GM12874 (cell line): ENCODE measurements at regions not wholly inside any gene's neighbourhood (a gene's known extent, or its start where the extent isn't known, plus 50 kb on each side); places are given as distances from the start of the nearest gene placed in this dataset.

ENCODE experiments used
- TF ChIP-seq, protein P1 (sequence below): IDR thresholded peaks from 2 replicates; pipeline ENCODE4 v1.5.1; 2011; ENCODE audit warnings: low read depth, mild to moderate bottlenecking, control low read depth, low read length, moderate library complexity; ENCODE audit not compliant: insufficient read depth

DNA sequence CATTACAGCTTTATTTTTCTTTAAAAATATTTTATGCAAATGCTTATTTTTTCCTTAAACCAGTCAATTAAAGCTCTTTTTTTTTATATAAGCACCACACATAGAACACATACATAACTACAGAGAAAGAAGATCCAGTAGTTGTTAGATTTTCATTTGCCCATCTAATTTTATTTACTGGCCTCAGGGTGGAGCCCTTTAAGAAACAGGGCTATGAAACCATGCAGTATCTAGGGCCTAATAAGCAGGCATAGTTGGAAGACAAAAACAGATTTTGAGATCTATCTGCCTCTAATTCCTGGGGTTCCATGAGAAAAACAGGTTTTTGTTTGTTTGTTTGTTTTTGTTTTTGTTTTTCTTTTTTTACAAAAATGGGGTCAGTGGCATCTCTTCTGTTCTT, 120.6 kb downstream of the BCHE start:
- TF ChIP-seq, protein P1, sequence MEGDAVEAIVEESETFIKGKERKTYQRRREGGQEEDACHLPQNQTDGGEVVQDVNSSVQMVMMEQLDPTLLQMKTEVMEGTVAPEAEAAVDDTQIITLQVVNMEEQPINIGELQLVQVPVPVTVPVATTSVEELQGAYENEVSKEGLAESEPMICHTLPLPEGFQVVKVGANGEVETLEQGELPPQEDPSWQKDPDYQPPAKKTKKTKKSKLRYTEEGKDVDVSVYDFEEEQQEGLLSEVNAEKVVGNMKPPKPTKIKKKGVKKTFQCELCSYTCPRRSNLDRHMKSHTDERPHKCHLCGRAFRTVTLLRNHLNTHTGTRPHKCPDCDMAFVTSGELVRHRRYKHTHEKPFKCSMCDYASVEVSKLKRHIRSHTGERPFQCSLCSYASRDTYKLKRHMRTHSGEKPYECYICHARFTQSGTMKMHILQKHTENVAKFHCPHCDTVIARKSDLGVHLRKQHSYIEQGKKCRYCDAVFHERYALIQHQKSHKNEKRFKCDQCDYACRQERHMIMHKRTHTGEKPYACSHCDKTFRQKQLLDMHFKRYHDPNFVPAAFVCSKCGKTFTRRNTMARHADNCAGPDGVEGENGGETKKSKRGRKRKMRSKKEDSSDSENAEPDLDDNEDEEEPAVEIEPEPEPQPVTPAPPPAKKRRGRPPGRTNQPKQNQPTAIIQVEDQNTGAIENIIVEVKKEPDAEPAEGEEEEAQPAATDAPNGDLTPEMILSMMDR: no peak

DNA sequence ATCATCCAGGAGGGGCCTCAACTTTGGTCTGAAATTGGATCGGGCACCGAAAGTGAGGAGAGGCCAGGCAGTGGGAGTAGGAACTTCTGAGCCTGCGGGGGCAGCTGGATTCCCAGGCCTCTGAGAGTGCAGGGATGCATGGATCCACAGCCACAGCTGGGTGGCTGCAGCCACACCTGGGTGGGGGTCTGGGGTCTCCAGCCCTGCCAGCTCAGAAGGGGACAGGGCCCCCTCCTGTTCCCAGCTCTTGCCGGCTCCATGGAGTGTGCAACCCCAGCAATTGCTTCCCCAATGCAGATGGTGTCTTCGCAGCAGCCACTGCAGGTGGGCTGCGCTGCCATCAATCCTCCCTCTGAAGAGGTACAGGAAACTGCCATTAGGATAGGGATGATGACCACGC, 123.7 kb downstream of the BCHE start:
- TF ChIP-seq, protein P1: no peak

DNA sequence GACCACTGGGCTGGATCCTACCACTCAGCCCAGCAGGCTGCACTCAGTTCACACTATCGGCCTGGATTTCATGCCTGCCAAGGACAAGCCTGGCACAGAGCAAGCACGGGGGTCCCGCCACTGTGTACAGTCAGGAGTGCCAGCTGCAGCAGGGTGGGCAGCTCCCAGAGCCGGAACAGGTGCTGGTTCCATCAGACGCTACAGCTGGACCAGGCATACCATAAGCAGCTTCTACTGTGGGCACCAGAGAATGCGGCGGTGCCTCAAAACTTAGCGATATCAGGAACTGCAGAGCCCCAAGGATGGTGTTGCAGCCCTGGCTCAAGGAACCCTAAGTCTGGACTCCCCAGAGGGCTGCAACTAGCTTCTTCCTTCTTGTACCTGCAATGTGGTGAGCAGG, 124.8 kb downstream of the BCHE start:
- TF ChIP-seq, protein P1: no peak

DNA sequence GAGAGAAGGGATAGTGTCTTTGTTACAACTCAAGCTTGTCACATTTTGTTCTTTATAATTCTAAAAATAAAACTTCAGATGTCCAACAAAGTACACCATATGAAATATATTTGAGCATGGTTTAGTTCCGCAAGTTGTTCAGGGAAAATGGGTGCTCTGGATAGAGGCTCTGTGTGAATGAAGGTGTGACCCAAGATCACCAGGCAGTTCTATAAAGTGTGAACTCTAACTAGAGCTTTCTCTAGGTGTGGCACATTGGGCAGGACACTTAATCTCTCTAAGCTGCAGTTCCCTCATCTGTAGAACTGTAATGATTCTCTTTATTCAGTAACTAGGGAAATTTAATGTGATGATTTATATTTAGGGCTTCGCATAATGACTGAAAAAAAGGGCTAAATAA, 139.3 kb downstream of the BCHE start:
- TF ChIP-seq, protein P1: no peak

DNA sequence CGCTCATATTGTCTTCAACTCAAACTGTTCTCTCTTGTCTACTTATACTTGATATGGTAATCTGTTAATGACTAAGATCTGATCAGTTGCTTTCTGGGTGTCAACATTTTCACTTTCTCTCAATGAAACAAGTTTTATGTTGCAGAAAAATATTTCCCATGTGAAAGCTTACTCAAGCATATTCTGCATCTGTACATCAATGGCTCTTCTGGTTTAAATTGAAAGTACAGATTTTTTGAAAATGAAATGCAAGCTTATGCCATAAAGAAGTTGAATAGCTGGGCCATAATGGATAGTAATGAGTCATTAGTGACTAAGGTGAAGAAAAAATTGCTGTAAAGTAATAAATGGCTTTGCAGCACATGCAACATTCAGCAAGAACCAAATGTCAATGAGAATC, 140.7 kb downstream of the BCHE start:
- TF ChIP-seq, protein P1: no peak

DNA sequence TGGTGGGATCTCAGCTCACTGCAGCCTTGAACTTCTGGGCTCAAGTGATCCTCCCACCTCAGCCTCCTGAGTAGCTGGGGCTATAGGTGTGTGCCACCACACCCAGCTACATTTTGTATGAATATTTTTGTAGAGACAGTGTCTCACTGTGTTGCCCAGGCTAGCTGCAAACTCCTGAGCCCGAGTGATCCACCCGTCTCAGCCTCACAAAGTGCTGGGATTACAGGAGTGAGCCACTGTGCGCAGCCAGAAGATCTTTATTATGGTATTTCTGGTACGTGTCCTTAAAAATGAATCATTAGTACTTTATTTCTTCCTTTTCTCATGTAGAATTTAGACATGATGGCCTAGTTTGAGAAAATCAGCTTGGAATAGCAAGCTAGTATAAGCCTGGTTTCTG, 153.3 kb downstream of the BCHE start:
- TF ChIP-seq, protein P1: no peak

DNA sequence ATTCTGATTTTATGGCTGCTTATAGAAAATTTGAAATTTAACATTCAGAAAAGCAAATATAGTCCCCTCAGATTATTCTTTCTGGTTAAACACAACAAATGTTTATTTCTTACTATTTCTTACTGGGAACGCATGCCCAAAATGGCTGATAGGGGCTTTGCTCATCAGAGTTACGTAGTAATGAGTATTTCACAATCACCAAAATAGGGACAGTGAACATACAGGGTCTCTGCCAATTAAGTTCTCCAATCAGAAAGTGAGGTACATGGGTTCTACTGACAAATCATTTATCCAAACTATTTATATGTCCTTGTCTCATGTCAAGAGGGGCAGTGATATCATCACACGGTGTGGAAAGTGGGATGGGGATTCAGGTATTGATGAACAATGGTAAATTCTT, 154.5 kb downstream of the BCHE start:
- TF ChIP-seq, protein P1: no peak

DNA sequence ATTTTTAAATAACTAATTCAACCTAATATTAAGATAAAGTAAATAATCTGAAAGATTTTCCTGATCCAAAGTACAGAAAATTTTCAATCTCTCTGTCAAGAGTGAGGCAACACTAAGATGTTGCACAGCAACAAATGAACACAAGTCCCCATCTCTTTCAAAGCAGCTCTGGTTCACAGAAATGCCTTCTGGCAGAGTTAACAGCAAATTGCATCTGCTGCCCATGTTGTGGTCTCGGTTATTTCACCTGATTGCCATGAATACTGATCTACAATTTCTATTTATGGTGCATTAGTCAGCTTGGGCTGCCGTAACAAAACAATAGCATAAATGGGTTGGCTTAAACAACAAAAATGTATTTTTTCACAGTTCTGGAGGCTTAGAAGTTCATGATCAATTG, 167.3 kb downstream of the BCHE start:
- TF ChIP-seq, protein P1: no peak
